ENCODE measurements at regions not wholly inside any gene's neighbourhood (a gene's known extent, or its start where the extent isn't known, plus 50 kb on each side); places are given as distances from the start of the nearest gene placed in this dataset.

GRCh38 chr10:47243791-47244190, 56.2 kb upstream of the GDF10 start:
- TF ChIP-seq EZH2 (IDR thresholded peaks at IDR 0.05; ENCODE audit: borderline replicate concordance) (no peak), CTCF (IDR thresholded peaks at IDR 0.05; ENCODE audit: poor library complexity) (no peak)

Data from hepatocyte (in vitro differentiated cells).